LHCN-M2 (cell line): ENCODE measurements at regions not wholly inside any gene's neighbourhood (a gene's known extent, or its start where the extent isn't known, plus 50 kb on each side); places are given as distances from the start of the nearest gene placed in this dataset.
A peak's percentile ranks its signal among the peaks of the same experiment; 100 is the strongest.

Experiments
- DNase-seq: peaks from one replicate; pipeline ENCODE4 v3.0.0-alpha.2; 2012; ENCODE audit warnings: low read depth

DNA sequence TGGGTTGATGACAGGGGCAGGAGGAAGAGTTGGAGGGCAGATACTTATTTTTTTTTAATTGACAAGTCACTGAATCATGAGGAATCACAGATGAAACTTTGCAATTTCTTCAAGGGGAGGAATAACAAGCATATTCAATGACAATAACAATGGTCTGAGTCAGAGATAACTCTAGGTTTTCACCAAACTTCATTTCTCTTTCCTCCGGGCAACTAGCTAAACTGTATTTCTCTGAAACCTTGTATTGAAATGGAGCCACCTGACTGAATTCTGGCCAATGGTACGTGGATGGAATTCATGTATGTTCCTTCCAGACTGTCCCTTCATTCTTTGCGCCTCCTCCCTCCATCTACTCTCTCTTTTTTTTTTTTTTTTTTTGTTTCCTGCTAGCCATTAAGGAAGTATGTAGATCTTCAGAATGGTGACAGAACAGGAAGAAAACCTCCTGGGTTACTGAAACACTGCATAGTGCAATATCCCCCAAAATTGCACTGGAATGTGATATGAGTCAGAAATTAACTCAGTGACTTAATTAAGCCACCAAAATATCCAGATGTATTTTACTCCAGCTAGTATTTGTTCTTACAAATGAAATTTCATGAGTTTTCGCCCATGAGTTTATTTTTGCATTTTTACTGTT, 495.4 kb downstream of the OTOL1 start:
- no peak for DNase-seq

DNA sequence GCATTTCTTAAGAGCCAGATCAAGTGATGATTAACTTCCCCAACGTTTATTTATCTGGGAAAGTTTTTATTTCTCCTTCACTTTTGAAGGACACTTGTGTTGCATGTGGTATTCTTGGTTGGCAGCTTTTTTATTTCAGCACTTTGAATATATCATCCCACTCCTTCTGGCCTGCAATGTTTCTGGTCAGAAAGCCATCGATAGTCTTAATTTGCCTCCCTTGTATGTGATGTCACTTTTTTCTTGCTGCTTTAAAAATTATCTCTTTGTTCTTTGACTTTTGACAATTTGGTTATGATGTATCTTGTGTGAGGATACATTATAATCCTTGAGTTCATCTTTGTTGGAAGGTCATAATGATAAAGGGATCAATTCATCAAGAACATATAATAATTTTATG, 503.2 kb downstream of the OTOL1 start:
- DNase-seq: no peak

GRCh38 chr3:162007722-162008121, 511.1 kb downstream of the OTOL1 start:
- no peak for DNase-seq

DNA sequence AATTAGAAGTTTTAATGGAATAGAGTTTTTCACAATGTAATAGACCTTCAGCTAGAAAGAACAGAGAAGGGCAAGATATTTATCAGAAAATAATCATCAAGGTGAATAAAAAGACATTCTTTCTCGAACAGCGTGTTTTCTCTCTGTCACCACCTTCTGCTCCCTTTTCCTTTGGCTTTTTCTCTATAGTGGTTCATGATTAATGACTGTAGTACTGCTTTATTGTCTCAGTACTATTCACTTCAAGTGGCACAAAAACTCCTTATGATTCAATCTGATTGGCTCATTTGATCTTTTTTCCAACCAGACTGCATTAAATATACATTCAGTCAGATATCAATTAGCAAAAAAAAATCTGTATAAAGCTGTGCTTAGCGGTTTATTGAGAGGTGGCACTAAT, 516.0 kb downstream of the OTOL1 start:
- DNase-seq: no peak

DNA sequence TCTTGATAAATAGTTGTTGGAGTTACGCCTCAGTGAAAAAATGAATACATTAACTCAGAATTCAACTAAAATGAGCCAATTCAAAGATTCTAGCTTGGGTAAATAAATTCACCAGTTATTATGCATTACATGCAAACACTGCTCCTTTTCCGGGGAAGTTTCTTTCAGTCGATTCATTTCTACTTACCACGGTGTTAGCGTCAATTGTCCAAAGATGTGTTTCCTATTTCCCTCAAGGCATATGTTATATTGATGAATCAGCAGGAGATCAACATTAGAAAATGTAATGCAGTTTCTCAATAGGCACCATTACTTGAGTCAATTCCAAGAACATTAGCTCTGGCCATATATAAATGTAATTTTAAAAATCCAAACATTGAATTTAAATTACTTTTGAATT, 517.7 kb downstream of the OTOL1 start:
- no peak for DNase-seq

- DNase-seq: no peak
Measured at GRCh38 chr3:162015856-162016255, 519.2 kb downstream of the OTOL1 start.

DNA sequence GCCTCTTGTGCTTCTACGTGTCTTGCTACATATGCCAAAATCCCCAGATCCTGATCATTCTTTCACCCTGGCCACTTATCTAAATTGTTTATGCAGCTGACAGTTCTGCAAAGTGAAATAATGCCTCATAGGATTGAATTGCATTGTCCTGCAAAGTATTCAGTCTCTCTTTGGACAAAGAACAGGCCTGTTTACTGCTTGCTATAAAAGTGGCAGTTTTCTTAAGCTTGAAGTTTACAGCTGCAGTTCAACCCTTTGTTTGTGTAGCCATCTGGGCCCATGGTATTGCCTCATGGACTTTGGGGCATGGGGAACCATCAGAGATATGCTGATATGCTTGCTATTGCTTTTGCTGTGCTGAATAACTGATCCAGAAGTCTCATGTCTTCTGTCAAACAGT, 523.2 kb downstream of the OTOL1 start:
- peak; percentile 37 for DNase-seq

- no peak for DNase-seq
Measured at GRCh38 chr3:162021206-162021605, 524.6 kb downstream of the OTOL1 start.

DNA sequence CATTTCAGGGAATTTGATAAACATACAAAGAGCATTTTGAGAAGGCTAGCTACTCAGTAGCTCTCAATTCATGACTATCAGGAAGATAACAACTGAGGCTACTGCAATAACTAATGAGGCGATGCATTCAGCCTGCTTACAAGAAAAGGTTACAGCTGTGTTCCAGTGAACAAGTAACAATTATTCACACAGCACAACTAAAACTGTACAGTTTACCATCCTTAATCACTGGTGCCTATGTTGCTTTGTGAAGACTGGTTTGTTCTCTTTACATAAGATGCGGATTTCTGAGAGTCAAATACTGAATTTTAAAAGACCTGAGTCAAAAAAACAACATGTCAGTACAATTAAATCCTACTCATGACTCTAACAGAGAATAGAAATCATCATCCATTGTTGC, 526.3 kb downstream of the OTOL1 start:
- no peak for DNase-seq

DNA sequence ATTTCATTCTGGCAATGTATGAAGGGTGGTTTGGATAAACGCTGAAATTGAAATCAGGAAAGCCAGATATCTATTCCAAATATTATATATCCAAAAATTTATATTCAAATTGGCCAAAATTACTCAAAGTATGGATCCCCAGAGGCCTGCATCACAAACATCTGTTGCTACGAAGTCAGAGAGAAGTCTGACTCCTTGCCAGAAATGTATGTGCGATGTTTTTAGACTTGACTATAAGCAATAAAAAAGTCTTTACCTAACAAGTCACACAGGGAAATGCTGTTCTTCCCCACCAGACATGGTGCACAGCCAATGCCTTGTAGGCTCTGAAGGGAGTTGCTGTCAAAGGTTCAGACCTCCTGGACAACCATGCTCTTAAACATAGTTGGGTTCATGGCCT, 533.1 kb downstream of the OTOL1 start:
- no peak for DNase-seq

DNA sequence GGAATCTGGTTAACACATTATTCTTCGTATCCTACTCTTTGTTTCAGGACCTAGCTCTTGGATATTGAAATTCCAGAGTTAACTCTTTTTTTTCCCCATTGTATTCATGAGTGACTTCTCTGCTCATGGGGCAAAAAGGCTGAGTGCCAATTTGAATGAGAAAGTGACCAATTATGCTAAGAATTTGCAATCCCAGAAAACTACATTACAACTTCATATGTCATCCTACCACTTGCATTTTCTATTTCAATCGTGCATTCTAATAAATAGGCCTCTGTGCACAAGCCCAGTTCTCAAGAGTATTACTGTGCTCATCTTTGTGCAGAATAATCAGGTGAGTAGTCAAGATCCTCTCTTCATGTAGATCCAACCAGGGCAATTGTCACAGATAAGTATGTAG, 537.8 kb downstream of the OTOL1 start:
- peak; percentile 72 for DNase-seq

DNA sequence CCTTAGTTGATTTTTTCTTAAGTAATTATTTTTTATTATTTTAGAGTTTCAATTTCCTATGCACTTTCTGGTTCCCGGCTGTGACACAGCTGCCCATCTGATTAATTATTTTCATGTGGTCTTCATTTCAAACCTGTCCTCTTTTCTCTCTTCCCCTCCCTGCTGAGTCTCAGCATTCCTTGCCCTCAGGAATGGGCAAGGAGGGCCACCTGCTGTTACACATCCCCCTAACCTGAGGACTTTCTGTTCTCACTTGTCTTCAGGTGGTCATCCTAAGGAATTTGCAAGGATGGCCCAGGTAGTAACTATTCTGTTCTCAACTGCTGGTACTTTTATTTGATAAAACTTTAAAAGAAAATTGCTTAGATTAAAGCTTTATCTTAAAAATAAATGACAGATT, 545.0 kb downstream of the OTOL1 start:
- DNase-seq: no peak

DNA sequence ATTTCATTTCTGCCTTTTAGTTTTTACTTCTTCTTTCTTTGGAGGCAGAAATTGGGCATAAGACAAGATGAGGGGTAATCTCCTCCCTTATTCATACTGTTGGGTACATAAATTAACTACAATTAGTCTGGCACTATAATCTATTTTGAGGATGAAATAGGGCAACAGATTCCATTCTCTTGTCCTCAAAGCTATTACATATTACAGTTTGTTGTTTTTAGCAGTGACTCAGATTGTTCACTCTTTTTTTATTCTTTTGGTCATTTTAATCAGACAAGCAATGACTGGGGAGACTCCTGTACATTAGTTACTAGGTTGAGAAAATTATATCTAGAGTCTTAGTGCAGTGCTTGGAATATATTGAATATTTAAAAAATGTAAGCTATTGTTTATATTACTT, 556.0 kb downstream of the OTOL1 start:
- DNase-seq: peak; percentile 34

DNA sequence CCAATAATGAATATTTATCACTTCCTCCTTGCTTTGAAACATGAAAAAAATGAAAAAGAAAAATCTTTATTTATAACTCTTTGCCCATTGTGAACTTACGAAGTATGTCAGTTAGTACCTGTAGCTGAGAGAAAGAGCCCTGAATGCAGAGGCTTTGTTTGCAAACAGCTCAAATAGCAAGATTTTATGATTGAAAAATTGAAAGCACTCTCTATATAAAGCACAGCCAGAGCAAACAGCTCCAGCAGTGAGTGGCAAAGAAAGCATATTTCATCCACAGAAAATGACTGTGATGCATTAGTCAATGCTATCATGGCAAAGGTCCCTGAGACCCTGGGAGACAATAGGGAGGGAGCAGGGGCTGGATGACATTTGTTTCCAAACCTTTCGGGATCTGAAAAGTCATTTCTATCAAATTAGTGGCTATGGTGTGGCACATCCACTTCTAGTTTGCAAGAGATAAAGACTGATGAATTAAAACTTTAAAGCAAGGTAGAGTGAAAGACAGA, 576.1 kb downstream of the OTOL1 start:
- no peak for DNase-seq

GRCh38 chr3:162073422-162073975, 576.9 kb downstream of the OTOL1 start:
- no peak for DNase-seq

DNA sequence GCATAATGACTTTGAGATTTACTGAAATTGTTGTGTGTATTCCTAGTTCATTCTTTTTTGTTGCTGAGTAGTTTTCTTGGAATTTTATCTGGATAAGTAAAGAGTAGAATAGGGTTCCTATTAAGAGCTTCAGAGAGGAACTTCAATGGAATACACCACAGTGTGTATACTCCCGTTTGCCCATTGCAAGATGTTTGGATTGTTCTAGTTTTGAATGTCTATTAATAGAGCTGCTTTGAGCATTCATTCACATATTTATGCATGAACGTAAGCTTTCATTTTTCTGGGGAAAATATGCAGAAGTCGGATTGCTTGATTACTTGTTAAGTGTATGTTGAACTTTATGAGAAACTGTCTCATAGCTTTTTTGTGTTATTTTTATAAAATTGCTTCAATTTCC, 580.5 kb downstream of the OTOL1 start:
- DNase-seq: no peak

GRCh38 chr3:162082516-162082915, 585.9 kb downstream of the OTOL1 start:
- DNase-seq: peak; percentile 22

DNA sequence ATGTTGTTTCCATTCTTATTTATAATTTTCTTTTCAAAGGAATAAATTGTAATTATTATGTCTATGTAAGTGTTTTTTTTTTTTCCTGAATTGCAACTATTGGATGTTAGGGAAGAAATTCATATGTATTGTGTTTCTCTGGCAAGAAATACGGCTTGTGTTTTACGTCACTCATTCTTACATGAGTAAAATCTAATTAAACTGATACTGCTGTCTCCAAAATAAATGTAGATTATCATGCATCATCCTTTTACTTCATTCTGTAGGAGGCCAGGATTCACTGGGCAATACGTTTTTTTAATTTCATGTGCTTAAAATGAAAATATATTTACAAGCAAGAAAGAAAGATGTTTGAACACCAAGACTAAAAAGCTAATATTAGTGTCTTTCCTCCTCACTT, 590.8 kb downstream of the OTOL1 start:
- no peak for DNase-seq

GRCh38 chr3:162092751-162093150, 596.1 kb downstream of the OTOL1 start:
- no peak for DNase-seq

DNA sequence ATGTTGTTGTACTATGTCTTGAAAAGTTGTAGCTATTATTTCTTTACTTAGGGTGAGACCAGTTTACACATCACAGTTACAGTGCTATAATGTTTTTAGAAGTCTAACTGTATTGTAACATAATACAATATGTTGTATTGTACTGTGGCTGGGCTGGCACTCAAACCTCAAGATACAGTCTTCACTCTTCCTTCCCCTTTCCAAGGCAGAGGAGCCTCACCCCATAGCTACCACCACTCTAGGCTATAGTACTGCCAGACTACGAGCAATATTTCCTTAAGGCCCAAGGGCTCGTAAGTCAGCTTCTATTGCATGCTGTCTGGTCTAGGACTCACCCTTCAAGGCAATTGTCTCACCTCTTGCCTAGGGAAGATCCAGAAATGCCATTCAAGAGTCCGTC, 597.7 kb downstream of the OTOL1 start:
- DNase-seq: no peak

DNA sequence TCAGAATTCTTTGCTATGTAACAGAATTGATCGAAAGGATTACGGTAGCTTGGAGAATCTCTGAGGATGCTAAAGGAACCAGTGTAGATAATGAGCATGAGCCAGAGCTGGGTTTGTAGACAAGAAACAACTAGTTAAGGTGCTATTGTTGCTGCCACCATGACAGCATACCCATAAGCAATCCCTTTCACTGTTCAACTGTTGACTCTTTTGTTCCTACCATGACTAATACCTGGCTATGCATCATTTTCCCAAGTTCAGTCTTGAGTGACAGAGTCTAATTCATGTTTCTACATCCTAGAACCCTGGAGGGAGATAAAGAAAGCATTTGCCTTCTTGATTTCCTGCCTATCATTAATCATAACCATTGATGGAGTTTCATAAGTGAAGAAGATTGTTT, 600.3 kb downstream of the OTOL1 start:
- peak; percentile 14 for DNase-seq

DNA sequence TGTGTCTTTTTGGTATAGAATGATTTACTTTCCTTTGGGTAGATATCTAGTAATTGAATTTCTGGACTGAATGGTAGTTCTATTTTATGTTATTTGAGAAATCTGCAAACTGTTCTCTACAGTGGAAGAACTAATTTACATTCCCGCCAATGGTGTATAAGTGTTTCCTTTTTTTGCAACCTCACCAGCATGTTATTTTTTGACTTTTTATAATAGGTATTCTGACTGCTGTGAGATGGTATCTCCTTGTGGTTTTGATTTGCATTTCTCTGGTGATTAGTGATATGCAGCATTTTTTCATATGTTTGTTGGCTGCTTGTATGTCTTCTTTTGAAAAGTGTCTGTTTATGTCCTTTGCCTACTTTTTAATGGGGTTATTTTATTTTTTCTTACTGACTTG, 607.2 kb downstream of the OTOL1 start:
- no peak for DNase-seq

DNA sequence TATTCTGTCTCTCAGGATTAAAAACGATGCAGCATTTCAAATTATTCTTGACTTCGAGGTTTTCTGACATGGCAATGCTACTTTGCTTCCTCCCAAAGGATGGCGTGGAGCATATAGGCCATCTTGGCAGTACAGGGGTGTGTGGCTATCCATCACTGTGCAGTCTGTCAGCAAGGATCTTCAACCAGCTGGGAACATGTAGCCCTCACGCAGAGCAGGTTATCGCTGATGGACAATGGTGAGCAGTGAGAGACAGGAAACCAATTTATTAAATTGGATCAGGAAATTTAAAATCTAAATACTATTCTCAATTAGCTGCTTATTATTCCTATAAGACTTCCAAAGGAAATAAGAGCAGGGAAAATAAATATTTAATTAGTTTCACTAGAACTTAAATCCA, 615.3 kb downstream of the OTOL1 start:
- DNase-seq: no peak

DNA sequence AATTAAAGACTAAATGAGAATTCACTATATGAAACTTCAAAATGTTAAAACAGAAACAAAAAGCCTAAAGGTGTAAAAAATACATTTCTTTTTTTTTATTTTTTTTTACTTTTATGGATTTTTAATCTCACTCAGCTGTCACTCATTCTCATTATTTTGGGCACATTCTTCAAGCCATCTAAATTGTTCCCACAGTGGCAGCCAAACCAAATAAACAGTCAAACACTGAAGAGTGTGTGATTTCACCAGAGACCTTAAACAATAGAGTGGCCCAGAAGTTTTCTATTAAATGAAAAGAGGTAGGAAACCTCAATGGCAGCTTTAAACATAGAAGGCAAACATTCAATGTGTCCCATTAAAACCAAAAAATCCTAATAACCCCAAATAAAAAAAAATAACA, 616.1 kb downstream of the OTOL1 start:
- peak; percentile 4 for DNase-seq
